Muscle of leg (tissue), 3 donors: ENCODE measurements at regions not wholly inside any gene's neighbourhood (a gene's known extent, or its start where the extent isn't known, plus 50 kb on each side); places are given as distances from the start of the nearest gene placed in this dataset.

ENCODE experiments used
- DNase-seq: peaks from one replicate; pipeline ENCODE4 v3.0.0; 2013
- H3K27ac ChIP-seq: one replicate; pipeline ENCODE4 v1.5.1; 2013; ENCODE audit warnings: mild to moderate bottlenecking, low read length, control low read depth
- H3K27me3 ChIP-seq: one replicate; pipeline ENCODE4 v1.6.1; 2013; ENCODE audit warnings: low read length; ENCODE audit not compliant: control insufficient read depth, insufficient read depth
- H3K36me3 ChIP-seq: one replicate; pipeline ENCODE4 v1.6.1; 2013; ENCODE audit warnings: low read length; ENCODE audit not compliant: control insufficient read depth, insufficient read depth
- H3K4me1 ChIP-seq: one replicate; pipeline ENCODE4 v1.6.1; 2013; ENCODE audit warnings: low read length; ENCODE audit not compliant: control insufficient read depth, insufficient read depth
- H3K4me3 ChIP-seq: one replicate; pipeline ENCODE4 v1.5.1; 2013; ENCODE audit warnings: low read length, control low read depth
- H3K9me3 ChIP-seq: replicated peaks from 2 replicates; pipeline ENCODE4 v1.6.1; 2013; ENCODE audit warnings: low read depth, low read length; ENCODE audit not compliant: control insufficient read depth
- WGBS: methylation state at CpG from one replicate; pipeline ENCODE4 v1.1.5; 2013; ENCODE audit warnings: missing lambda C conversion rate; ENCODE audit not compliant: insufficient coverage; 5-methylcytosine and 5-hydroxymethylcytosine counted together

DNA sequence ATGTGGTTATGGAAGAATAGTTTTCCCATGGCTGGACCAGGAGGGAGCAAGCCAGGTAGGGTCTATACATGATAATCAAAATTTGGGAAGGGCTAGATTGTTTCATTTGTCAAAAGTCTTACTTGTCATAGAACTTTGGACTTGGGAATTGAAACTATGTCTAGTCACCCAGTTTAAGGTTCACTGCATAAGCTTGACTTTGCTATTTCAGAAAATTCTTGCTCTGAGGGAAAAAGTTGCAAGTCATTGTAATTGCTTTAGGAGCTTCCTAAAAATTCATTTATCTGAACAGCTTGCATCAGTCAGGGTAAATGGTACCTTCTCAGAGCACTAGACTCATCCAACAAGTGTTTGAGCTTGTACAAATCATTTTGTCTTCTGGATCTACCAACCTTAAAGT, 1194.7 kb downstream of the GALC start:
- Histone ChIP-seq H3K36me3 (no peaks in the 10 kb centered on the region), H3K9me3 (no peaks in the 10 kb centered on the region), H3K27ac (no peak overlapping the region), H3K4me3 (no peak overlapping the region), H3K4me1 (no peaks in the 10 kb centered on the region), H3K27me3 (no peaks in the 10 kb centered on the region)
- no peak for DNase-seq

DNA sequence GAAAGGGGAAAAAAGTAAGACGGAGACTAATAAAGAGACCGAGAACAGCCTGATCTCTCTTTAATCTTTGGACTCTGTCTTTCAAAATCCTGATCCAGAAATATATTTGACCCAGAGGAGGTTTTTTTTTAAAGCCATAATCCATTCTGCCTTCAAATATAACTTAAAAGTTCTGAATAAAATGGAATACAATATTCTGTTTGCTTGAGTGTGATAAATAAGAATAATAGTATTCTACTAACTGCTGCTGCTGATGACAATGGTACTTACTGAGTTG, 1196.0 kb downstream of the GALC start:
- Histone ChIP-seq H3K9me3 (no peaks in the 10 kb centered on the region), H3K27ac (no peak overlapping the region), H3K4me1 (no peaks in the 10 kb centered on the region), H3K27me3 (no peaks in the 10 kb centered on the region), H3K36me3 (no peaks in the 10 kb centered on the region), H3K4me3 (no peak overlapping the region)
- no peak for DNase-seq
- no CpG with 5 or more reads among the region's 2 CpGs for WGBS

DNA sequence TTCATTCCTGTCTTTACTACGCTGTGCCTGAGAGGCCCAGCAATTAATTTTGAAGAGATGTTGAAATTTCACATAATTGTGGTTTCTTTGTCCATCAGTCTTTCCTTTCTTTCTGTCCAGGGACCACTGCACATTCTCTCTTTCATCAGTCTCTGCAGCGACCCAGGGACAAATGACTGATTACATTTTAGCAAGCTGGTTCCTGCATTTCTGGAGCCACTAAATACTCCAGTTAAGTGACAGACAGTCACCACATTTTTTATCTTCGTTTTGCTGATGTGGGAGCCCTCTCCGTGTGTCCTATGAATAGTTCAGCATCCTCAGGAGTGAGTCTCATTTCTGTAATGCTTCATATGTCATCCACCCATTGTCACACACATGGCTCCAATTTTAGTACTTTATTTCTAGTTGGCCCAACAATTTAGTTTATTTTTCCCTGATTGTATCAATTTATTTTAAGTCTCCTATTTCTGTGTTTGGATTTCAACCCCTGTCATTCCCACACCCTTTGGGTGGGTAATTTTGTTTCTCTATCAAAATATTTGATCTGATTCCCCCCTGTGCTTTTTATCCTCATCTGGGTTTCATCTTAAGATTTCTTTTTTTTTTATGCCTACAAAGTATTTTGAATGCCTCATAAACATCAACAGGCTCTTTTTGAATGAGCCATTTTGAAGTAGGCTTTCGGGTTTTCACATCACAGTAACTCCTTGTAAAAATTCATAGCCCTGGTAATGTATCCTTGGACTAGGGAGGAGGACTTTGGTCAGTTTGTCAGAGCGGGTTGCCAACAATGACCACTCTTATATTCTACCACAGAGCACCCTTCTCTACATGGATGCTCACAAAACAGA, 1196.5 kb downstream of the GALC start:
- Histone ChIP-seq H3K9me3 (no peaks in the 10 kb centered on the region), H3K36me3 (no peaks in the 10 kb centered on the region), H3K27ac (no peak overlapping the region), H3K4me3 (no peak overlapping the region), H3K27me3 (no peaks in the 10 kb centered on the region), H3K4me1 (no peaks in the 10 kb centered on the region)
- 31% methylated on average over 2 of the region's 6 CpGs for WGBS
- no peak for DNase-seq

DNA sequence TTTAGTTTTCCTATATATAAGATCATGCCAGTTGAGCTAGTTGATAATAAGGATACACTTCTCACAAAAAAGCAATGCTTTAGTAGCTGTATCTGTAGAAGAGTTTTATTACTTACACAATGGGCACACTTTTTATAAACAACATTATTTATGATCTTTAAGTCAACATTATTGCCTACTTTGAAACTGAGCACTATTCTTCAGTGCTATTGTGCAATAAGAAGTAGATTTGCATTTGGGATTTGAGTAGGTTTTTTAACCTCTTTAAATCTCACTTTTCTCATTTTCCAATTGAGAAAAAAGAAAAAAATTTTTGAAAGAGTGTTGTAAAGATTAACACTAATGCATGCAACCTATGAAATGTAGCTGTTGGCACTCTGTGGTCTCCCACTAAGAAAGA, 1198.3 kb downstream of the GALC start:
- H3K36me3 ChIP-seq = no peaks in the 10 kb centered on the region
- no peaks in the 10 kb centered on the region for H3K4me1 ChIP-seq
- no peak overlapping the region for H3K27ac ChIP-seq
- no peaks in the 10 kb centered on the region for H3K27me3 ChIP-seq
- no peaks in the 10 kb centered on the region for H3K9me3 ChIP-seq
- no peak overlapping the region for H3K4me3 ChIP-seq
- no peak for DNase-seq

DNA sequence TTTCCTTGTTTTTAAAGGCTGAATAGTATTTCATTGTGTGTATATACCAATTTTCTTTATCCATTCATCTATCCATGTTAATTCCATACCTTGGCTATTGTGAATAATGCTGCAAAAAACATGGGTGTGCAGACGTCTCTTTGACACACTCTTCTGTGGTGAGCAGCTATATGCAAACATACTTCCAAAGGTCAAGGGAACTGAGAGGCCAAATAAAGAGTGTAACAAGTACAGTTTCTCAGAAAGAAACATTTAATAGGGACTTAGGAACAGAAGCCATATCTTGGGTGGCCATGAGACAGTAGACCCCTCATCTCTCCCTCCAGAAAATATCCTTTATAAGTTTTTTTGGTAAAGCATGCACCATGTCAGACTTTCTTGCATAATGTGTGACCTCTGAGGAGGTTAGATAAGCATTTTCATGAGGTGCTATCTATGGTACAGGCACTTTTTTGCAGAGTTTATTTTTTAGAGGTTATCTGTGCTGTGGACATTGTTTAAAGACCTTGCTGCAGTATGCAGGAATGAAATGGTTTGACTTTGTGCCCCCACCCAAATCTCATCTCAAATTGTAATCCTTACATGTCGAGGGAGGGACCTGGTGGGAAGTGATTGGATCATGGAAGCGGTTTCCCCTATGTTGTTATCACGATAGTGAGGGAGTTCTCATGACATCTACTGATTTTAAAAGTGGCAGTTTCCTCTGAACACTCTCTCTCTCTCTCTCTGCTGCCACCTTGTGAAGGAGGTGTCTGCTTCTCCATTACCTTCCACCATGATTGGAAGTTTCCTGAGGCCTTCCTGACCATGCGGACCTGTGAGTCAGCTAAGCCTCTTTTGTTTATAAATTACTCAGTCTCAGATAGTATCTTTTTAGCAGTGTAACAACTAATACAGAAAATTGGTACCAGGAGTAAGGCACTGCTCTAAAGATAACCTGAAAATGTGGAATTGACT, 1202.3 kb downstream of the GALC start:
- no peaks in the 10 kb centered on the region for H3K4me1 ChIP-seq
- WGBS = no CpG with 5 or more reads among the region's 5 CpGs
- no peaks in the 10 kb centered on the region for H3K9me3 ChIP-seq
- H3K27me3 ChIP-seq = no peaks in the 10 kb centered on the region
- no peak for DNase-seq
- no peak overlapping the region for H3K4me3 ChIP-seq
- H3K27ac ChIP-seq = no peak overlapping the region
- no peaks in the 10 kb centered on the region for H3K36me3 ChIP-seq

DNA sequence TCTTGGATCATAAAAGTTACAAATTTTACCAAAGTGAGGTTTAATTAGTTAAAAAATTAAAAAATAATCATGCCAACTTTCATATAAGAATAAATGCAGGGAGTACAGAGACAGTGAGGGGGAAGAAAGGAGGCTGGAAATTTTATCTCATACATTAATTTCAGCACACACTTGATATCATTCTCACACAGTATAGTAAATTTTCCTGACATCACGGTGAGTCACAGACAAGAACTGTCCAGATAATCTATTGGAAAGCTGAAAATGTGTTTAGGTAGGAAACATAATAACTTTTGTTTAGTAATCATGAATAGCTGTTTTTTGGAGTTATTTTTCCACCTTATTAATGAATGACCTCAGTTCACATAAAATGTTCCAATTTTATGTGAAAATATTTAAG, 1204.8 kb downstream of the GALC start:
- no peak overlapping the region for H3K4me3 ChIP-seq
- WGBS = no CpG with 5 or more reads among the region's 1 CpG
- H3K36me3 ChIP-seq = no peaks in the 10 kb centered on the region
- no peaks in the 10 kb centered on the region for H3K9me3 ChIP-seq
- no peak for DNase-seq
- no peaks in the 10 kb centered on the region for H3K27me3 ChIP-seq
- H3K27ac ChIP-seq = no peak overlapping the region
- H3K4me1 ChIP-seq = no peaks in the 10 kb centered on the region

DNA sequence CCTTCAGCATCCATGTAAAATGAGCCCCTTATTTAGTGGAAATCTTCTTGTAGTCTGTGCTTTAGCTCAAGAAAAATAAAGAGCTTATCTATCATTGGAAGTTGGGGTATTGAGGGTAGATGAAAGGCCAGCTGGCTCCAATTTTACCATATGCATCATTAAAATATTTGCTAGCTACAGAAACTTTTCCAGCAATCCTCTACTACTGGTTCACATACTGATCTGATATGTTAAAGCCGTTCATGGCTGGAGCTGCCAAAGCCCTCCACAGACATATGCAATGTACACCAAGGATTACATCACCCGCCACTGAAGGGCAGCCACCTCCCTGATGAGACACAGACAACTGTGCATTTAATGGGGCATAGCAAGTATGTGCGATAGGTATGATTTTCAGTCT, 1205.3 kb downstream of the GALC start:
- DNase-seq = peak; percentile 67
- WGBS = no CpG with 5 or more reads among the region's 3 CpGs

DNA sequence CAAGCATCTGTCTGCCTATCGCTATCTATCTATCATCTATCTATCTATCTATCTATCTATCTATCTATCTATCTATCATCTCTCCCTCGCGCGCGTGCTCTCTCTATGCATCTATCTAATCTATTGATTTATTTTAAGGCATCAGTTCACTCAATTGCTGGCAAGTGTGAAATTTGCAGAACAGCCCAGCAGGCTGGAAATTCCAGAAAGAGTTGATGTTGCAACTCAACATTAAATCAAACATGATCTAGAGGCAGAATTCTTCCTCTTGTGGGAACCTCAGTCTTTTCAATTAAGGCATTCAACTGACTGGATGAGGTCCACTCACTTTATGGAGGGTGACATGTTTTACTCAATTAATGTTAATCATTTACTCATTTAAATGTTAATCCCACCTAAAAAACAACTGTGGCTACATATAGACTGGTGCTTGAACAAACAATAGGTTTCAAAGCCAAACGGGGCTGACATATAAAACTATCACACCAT, 1210.8 kb downstream of the GALC start:
- Histone ChIP-seq H3K36me3 (no peaks in the 10 kb centered on the region), H3K27ac (no peak overlapping the region), H3K9me3 (no peaks in the 10 kb centered on the region), H3K27me3 (no peaks in the 10 kb centered on the region), H3K4me1 (no peaks in the 10 kb centered on the region), H3K4me3 (no peak overlapping the region)
- DNase-seq = no peak
- WGBS = 92% methylated on average over 4 of the region's 6 CpGs

More for the DNA sequence above, 1205.3 kb downstream of the GALC start:
- no peak overlapping the region for H3K27ac ChIP-seq
- no peak overlapping the region for H3K4me3 ChIP-seq
- no peaks in the 10 kb centered on the region for H3K36me3 ChIP-seq
- no peaks in the 10 kb centered on the region for H3K9me3 ChIP-seq
- no peaks in the 10 kb centered on the region for H3K4me1 ChIP-seq
- no peaks in the 10 kb centered on the region for H3K27me3 ChIP-seq

DNA sequence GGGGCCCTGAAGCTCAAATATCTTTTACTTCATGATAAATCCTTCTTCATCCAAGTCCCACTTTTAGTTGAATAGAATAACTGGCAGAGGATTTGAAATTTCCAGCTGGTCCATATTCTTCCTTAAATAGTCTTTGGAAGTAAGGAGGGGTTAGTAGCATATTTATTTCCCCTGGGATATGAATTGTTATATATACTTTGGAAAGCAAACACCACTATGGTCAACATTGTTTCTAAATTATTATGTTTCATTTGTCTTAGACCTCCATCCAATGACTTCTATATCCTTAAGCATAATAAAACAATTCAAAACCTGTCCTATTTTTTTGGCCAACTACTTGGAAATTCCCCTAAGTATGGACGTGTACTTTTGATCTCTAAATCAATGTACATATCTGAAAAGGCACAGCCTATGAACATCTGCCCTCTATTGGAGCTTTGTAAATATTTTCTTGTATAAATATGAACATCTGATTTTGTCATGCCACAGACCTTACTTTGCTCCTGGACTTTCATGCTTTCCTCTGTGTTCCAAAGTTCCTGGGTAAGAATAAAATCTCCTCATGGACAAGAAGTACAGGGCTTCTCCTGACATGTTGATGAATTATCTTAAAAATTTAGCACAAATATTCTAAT, 1212.0 kb downstream of the GALC start:
- H3K36me3 ChIP-seq = no peaks in the 10 kb centered on the region
- H3K27ac ChIP-seq = no peak overlapping the region
- no peaks in the 10 kb centered on the region for H3K9me3 ChIP-seq
- no peaks in the 10 kb centered on the region for H3K27me3 ChIP-seq
- no peak overlapping the region for H3K4me3 ChIP-seq
- DNase-seq = peak; percentile 65
- H3K4me1 ChIP-seq = no peaks in the 10 kb centered on the region
- no CpG with 5 or more reads among the region's 1 CpG for WGBS

DNA sequence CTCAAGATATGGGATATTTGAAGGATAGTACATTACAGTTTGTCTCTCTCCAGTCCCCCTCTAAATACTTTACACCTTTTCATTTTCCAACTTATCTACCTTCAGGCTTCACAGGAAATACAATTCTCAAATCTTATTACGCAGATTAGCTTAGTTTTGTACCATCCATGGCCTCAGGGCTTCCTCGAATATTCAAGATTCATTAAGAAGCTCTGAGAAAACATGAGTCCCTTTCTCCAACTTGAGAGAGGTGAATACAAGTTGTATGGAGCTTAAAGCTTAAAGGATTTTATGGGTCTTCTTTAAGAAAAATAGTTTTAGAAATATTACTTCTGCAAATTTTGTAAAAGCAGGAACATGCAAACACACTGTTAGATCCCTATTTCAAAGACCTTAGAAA, 1212.5 kb downstream of the GALC start:
- H3K27me3 ChIP-seq = no peaks in the 10 kb centered on the region
- H3K4me1 ChIP-seq = no peaks in the 10 kb centered on the region
- H3K4me3 ChIP-seq = no peak overlapping the region
- H3K27ac ChIP-seq = no peak overlapping the region
- H3K36me3 ChIP-seq = no peaks in the 10 kb centered on the region
- no peak for DNase-seq
- no CpG with 5 or more reads among the region's 2 CpGs for WGBS
- H3K9me3 ChIP-seq = no peaks in the 10 kb centered on the region
